GM12873 (cell line): ENCODE measurements at regions not wholly inside any gene's neighbourhood (a gene's known extent, or its start where the extent isn't known, plus 50 kb on each side); places are given as distances from the start of the nearest gene placed in this dataset.

Experiments used
- CTCF ChIP-seq: IDR thresholded peaks from 2 replicates; pipeline ENCODE4 v1.5.1; 2012; ENCODE audit warnings: low read depth, mild to moderate bottlenecking, moderate library complexity, low read length, control low read depth; ENCODE audit not compliant: insufficient read depth; ENCODE audit errors: missing control alignments

DNA sequence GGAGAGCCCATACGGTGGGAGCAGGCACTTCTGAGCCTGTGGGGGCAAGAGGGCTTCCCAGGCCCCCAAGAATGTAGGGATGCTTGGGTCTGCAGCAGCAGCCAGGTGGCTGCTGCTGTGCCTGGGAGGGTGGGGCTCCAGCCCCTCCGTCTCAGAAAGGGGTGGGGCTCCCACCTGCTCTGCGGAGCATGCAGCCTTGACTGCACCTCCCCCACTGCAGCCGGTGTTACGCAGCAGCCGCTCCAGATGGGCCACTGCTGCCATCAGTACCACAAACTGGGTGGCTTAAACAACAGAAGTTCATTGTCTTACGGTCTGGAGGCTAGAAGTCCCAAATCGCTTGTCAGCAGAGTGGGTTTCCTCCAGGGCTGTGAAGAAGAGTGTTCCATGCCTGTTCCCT lies 365.5 kb downstream of the TMEM38B start:
- no peak for TF ChIP-seq CTCF

GRCh38 chr9:106060885-106061284 lies 366.5 kb downstream of the TMEM38B start:
- no peak for TF ChIP-seq CTCF

DNA sequence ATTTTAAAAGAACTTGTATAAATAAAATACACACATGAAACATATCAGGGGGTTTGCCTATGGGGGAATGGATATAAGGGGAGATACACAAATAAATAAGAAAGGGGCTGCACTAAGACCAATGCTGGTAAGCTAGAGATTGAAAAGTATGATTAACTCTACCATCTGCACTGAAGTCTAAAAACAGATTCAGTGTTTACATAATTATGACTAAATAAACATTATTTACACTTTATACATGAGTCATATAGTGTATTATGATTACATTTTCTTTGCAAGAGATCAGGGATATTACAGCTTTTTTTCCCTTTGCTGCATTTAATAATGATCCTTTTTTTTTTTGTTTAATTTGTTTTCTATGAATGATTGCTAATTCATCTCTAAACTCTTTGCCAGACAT lies 367.9 kb downstream of the TMEM38B start:
- TF ChIP-seq CTCF, result no peak

- no peak for TF ChIP-seq CTCF
Measured at GRCh38 chr9:106065136-106065535, 370.8 kb downstream of the TMEM38B start.

DNA sequence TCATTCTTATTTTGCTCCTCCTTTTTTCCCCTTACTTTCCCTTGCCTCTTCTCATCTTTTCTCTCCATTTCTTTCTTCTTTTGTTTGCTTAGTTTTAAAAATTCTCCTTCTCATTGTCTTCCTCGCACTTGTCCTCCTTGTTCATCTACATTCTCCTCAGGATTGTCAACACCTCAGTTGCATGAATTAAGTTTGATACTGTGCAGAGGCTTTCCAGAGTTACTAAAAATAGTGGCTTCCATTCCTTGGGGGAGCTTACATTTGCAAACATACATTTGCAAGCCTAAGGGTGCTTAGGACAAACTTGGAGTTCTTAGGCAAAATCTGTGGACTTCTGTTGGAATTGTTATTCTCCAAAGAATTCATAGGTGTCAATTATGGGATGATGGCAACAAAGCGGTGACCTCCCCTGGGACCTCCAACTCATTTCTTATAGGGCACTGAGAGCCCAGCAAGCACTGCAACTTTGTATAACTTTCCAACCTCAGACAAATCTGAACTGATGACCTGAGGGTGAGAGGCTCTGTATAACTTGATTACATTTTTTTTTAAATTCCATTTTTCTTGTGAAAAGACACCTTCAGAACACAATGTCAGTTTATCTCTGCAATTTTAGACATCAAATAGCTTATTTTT lies 371.4 kb downstream of the TMEM38B start:
- no peak for TF ChIP-seq CTCF

DNA sequence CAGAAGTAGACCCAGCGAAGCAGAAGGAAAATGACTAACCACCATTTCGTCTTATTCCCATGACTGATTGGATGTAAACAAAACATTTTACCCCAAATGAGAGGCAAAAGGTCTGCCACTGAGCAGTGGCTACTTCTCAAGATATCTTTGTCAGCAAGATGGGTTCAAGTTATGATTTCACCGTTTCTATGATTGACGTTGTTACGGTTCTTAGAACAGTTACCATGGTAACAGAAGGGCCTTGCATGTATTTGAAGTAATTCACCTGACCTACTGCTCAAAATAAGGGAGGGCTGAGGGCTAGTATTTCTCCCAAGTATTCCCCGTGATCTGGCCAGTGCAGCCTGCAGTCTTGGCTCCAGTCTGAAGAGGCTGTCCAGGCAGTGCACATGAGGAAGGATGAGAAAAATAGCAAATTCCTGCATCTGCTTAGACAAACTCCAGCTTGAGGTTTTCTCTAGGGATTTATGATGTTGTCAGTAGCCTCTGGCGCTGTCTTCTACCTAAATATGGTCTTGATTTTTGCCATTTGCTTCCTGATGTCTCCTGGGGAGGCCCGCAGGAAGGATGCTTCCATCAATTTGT lies 372.7 kb downstream of the TMEM38B start:
- no peak for TF ChIP-seq CTCF

- no peak for TF ChIP-seq CTCF
Measured at GRCh38 chr9:106069241-106069640, 374.9 kb downstream of the TMEM38B start.

DNA sequence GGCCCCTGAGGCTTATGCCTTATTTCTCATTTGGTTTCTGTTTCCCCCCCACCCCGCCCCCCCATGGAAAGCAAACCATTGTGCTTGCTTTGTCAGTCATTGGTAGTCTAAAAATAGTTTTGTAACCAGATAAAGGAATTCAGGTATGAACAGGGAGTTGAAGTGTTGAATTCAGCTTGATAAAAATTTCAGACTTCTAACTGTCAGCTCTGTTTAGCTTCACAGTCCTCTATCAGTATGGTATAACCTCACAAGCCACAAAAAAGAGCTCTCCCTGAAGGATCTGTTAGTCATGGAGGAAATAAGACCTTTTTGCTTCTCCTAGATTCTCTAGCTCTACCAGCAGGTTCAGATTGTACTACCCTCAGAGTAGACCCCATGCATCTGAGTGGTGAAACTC lies 378.1 kb downstream of the TMEM38B start:
- no peak for TF ChIP-seq CTCF
